ENCODE measurements at regions not wholly inside any gene's neighbourhood (a gene's known extent, or its start where the extent isn't known, plus 50 kb on each side); places are given as distances from the start of the nearest gene placed in this dataset.

DNA sequence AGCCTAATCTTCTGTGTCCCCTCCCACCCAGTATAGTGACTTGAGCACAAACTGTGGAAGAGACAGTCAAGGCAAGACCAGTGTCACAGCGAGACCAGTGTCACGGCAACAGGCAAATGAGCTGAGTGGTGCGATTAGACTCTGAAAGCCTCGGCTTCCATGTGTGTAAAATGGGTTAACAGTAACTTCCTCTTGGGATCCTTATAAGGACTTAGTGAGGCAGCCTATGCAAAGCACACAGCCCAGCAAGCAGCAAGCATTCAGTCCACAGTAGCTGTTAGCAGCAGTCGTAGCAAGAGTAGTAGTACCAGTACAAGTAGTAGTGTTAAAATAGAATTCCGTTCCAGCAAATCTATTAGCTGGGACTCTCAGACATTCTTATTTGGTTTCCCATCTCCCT, 334.1 kb downstream of the GABRB3 start:
- TF ChIP-seq POLR2A (IDR thresholded peaks at IDR 0.05; ENCODE audit: low read depth, low read length), result no peak
- TF ChIP-seq TAF1 (IDR thresholded peaks at IDR 0.05; ENCODE audit: low read depth, low read length), result no peak
- no peak for TF ChIP-seq POLR2AphosphoS5 (IDR thresholded peaks at IDR 0.05; ENCODE audit: low read depth, low read length)

Measured in GM12891 (cell line).